Endothelial cell of umbilical vein (primary cell): ENCODE measurements at regions not wholly inside any gene's neighbourhood (a gene's known extent, or its start where the extent isn't known, plus 50 kb on each side); places are given as distances from the start of the nearest gene placed in this dataset.

Experiments used
- CTCF ChIP-seq, 2 donors: IDR thresholded peaks; 1 replicate in 1 of 2; 2 replicates in 1 of 2; pipeline ENCODE4 v1.5.1; 2011; ENCODE audit warnings: low read length in 2 of 2, mild to moderate bottlenecking in 2 of 2, moderate library complexity in 2 of 2, control low read depth in 1 of 2, inconsistent platforms in 1 of 2, low read depth in 1 of 2; ENCODE audit not compliant: insufficient read depth in 1 of 2; ENCODE audit errors: extremely low read depth in 1 of 2
- EZH2 ChIP-seq: IDR thresholded peaks from 2 replicates; pipeline ENCODE4 v1.6.1; 2012; ENCODE audit warnings: borderline replicate concordance, low read depth, mild to moderate bottlenecking, moderate library complexity, low read length, inconsistent platforms; ENCODE audit not compliant: severe bottlenecking
- MAX ChIP-seq: IDR thresholded peaks from 2 replicates; pipeline ENCODE4 v1.6.1; 2011; ENCODE audit not compliant: insufficient read depth, insufficient read length
- MYC ChIP-seq: IDR thresholded peaks from one replicate; pipeline ENCODE4 v1.6.1; 2011; ENCODE audit warnings: mild to moderate bottlenecking, low read depth, low read length
- POLR2A ChIP-seq: IDR thresholded peaks from 2 replicates; pipeline ENCODE4 v1.6.1; 2012; ENCODE audit warnings: low read depth, mild to moderate bottlenecking, control low read depth, low read length
- POLR2AphosphoS5 ChIP-seq: IDR thresholded peaks from 2 replicates; pipeline ENCODE4 v1.6.1; 2012; ENCODE audit warnings: low read depth, mild to moderate bottlenecking, control low read depth, low read length, moderate library complexity; ENCODE audit not compliant: insufficient read depth

- TF ChIP-seq EZH2 (no peak), CTCF (IDR thresholded peaks at IDR 0.05; ENCODE audit: extremely low read depth in 1 of 2, insufficient read depth in 1 of 2, low read depth in 1 of 2, low read length in 2 of 2) (no peak), POLR2AphosphoS5 (no peak), POLR2A (no peak), MAX (no peak), MYC (no peak)
These were observed 494.7 kb downstream of the STK39 start for GRCh38 chr2:167752734-167753133.
